ENCODE measurements at regions not wholly inside any gene's neighbourhood (a gene's known extent, or its start where the extent isn't known, plus 50 kb on each side); places are given as distances from the start of the nearest gene placed in this dataset.

- TF ChIP-seq SP1 (IDR thresholded peaks at IDR 0.05): no peak
- no peak for TF ChIP-seq BHLHE40 (IDR thresholded peaks at IDR 0.05; ENCODE audit: borderline replicate concordance)
- no peak for TF ChIP-seq SUZ12 (IDR thresholded peaks at IDR 0.05)
- no peak for TF ChIP-seq FOXM1 (IDR thresholded peaks at IDR 0.05; ENCODE audit: borderline replicate concordance)
Observed at GRCh38 chr15:60297047-60297446, 100.7 kb downstream of the ANXA2 start.
